ENCODE measurements at regions not wholly inside any gene's neighbourhood (a gene's known extent, or its start where the extent isn't known, plus 50 kb on each side); places are given as distances from the start of the nearest gene placed in this dataset.

DNA sequence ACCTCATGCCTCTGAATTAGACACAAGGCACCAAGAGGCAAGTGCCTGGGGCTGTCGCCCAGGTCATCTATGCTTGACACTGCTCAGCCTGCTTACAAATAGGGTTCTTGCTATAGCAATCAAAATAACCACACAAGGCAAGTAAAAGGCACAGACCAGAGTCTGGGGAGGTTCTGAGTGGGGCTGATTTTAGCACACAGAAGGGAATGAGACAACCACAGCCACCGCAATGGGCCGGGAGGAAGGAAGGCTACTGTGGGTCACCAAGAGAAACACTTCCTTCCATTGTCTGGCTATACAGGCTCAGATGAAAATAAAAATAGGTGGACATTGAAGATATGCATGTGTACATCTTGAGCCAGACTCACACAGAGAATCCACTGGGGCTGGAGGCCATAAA, 159.1 kb downstream of the DLEU7 start:
- no peaks in the 10 kb centered on the region for H3K9me3 ChIP-seq (ENCODE audit: control insufficient read depth, insufficient read depth, low read length)
- H3K36me3 ChIP-seq (ENCODE audit: control insufficient read depth, insufficient read depth, low read length): no peaks in the 10 kb centered on the region
- no CpG with 5 or more reads among the region's 3 CpGs for WGBS (ENCODE audit: insufficient coverage, insufficient read length)
- no peak for DNase-seq (ENCODE audit: low read depth, low spot score)
- H3K4me1 ChIP-seq (ENCODE audit: control insufficient read depth, insufficient read depth, low read length): no peaks in the 10 kb centered on the region
- no peaks in the 10 kb centered on the region for H3K27me3 ChIP-seq (ENCODE audit: control insufficient read depth, insufficient read depth, low read length)
- no peak overlapping the region for H3K27ac ChIP-seq (ENCODE audit: low read length)
- no peak overlapping the region for H3K4me3 ChIP-seq (ENCODE audit: low read length)

DNA sequence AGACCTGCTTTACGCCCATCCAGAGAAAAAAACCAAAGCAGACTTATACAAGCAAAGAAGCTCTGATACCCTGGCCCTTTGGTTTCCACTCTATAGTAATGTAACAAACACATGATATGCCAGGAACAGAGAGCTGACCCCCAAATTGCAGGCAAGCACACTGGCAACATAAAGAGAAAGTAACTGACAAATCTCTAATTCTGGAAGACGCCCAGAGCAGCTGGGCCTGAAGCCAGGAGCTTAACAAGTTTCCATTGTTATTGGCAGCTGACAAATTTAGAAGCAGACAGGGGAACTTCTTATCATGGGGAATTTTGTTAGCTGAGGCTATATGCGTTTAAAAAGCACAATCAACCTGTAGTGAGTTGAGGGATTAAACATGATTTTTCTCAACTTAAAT, 158.0 kb downstream of the DLEU7 start:
- H3K27me3 ChIP-seq (ENCODE audit: control insufficient read depth, insufficient read depth, low read length): no peaks in the 10 kb centered on the region
- H3K4me1 ChIP-seq (ENCODE audit: control insufficient read depth, insufficient read depth, low read length): no peaks in the 10 kb centered on the region
- WGBS (ENCODE audit: insufficient coverage, insufficient read length): no CpG with 5 or more reads among the region's 3 CpGs
- H3K9me3 ChIP-seq (ENCODE audit: control insufficient read depth, insufficient read depth, low read length): no peaks in the 10 kb centered on the region
- H3K27ac ChIP-seq (ENCODE audit: low read length): no peak overlapping the region
- DNase-seq (ENCODE audit: low read depth, low spot score): no peak
- H3K4me3 ChIP-seq (ENCODE audit: low read length): no peak overlapping the region
- no peaks in the 10 kb centered on the region for H3K36me3 ChIP-seq (ENCODE audit: control insufficient read depth, insufficient read depth, low read length)

DNA sequence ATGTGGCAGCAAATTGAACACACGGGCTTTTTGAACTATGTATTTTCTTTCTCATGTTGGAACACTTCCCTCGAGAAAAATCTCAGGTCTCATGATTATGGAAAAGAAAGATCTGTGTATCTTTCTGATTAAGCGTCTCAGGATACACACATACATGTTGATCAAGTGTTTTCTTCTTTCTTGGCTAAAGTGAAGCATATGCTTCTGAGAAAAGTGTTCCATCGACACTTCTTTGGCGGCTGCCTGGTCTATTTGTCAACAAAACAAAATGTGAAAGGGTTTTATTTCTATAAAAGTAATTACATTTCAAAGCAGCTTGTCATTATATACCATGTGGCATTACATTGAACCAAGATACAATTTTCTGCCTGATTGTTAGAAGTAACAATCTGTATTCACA, 157.5 kb downstream of the DLEU7 start:
- H3K27ac ChIP-seq (ENCODE audit: low read length): no peak overlapping the region
- no peak for DNase-seq (ENCODE audit: low read depth, low spot score)
- WGBS (ENCODE audit: insufficient coverage, insufficient read length): no CpG with 5 or more reads among the region's 5 CpGs
- no peak overlapping the region for H3K4me3 ChIP-seq (ENCODE audit: low read length)
- H3K4me1 ChIP-seq (ENCODE audit: control insufficient read depth, insufficient read depth, low read length): no peaks in the 10 kb centered on the region
- H3K36me3 ChIP-seq (ENCODE audit: control insufficient read depth, insufficient read depth, low read length): no peaks in the 10 kb centered on the region
- H3K27me3 ChIP-seq (ENCODE audit: control insufficient read depth, insufficient read depth, low read length): no peaks in the 10 kb centered on the region
- H3K9me3 ChIP-seq (ENCODE audit: control insufficient read depth, insufficient read depth, low read length): no peaks in the 10 kb centered on the region

DNA sequence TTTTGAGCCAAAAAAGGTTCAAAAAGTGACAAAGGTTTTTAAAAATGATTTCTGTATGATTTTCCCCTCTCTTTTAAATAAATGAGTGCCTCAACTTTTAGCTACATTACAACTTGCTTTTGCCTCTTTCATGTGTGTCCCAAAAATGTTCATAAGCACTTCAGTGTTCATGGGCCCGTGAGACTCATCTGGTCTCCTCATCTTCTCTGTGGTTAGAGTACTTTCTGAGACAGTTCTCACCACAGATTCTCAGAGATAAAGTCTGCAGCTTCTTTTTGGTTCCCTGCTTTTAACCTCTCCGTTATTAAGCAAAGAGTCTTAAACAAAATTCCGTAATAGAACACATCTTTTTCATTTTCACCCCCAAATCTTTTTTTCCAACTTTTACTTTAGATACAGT, 156.9 kb downstream of the DLEU7 start:
- Histone ChIP-seq H3K4me3 (ENCODE audit: low read length) (no peak overlapping the region), H3K4me1 (ENCODE audit: control insufficient read depth, insufficient read depth, low read length) (no peaks in the 10 kb centered on the region), H3K36me3 (ENCODE audit: control insufficient read depth, insufficient read depth, low read length) (no peaks in the 10 kb centered on the region), H3K27me3 (ENCODE audit: control insufficient read depth, insufficient read depth, low read length) (no peaks in the 10 kb centered on the region), H3K27ac (ENCODE audit: low read length) (no peak overlapping the region), H3K9me3 (ENCODE audit: control insufficient read depth, insufficient read depth, low read length) (no peaks in the 10 kb centered on the region)
- WGBS (ENCODE audit: insufficient coverage, insufficient read length): 100% methylated on average over 2 of the region's 3 CpGs
- no peak for DNase-seq (ENCODE audit: low read depth, low spot score)

DNA sequence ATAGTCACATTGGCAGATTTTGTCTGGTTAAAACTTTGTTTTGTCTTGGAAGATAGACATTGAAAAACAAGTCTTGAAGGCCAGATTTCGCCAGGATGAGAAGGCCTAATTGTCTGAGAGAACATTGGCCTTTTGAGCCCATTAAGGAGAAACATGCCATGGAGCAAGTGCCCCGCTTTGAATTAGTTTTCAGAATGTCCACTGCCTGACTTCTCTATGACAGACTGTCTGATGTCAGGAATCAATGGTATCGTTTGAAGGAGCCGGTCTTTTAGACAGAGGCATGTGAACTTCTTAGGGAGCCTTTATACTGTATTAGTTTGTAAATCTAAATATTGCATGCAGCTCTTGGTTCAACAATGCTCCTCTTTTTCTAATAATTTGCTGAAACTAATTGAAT, 155.9 kb downstream of the DLEU7 start:
- no CpG with 5 or more reads among the region's 4 CpGs for WGBS (ENCODE audit: insufficient coverage, insufficient read length)

DNA sequence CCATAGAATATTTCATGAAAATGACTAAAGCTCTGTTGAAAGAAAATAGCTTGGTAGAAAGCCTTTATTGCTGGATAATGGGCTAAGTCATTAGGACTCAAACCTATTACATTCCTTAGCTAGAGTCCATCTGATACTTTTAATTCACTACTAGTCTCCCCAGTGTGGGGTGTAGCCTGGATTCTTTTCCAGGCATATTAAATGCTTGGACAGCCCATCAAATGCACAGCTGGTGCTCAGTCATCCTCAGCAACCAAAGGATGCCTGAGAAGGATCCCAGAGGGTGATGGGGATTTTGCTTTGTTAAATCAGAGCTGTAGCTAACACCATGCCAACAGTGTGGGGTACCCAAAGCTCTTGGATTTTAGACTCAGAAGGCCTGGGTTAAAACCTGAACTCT, 153.5 kb downstream of the DLEU7 start:
- no peaks in the 10 kb centered on the region for H3K4me1 ChIP-seq (ENCODE audit: control insufficient read depth, insufficient read depth, low read length)
- DNase-seq (ENCODE audit: low read depth, low spot score): no peak
- no peak overlapping the region for H3K4me3 ChIP-seq (ENCODE audit: low read length)
- no peaks in the 10 kb centered on the region for H3K36me3 ChIP-seq (ENCODE audit: control insufficient read depth, insufficient read depth, low read length)
- H3K27ac ChIP-seq (ENCODE audit: low read length): no peak overlapping the region
- H3K27me3 ChIP-seq (ENCODE audit: control insufficient read depth, insufficient read depth, low read length): no peaks in the 10 kb centered on the region
- no peaks in the 10 kb centered on the region for H3K9me3 ChIP-seq (ENCODE audit: control insufficient read depth, insufficient read depth, low read length)

More for the DNA sequence above, 155.9 kb downstream of the DLEU7 start:
- Histone ChIP-seq H3K27me3 (ENCODE audit: control insufficient read depth, insufficient read depth, low read length) (no peaks in the 10 kb centered on the region), H3K4me3 (ENCODE audit: low read length) (no peak overlapping the region), H3K36me3 (ENCODE audit: control insufficient read depth, insufficient read depth, low read length) (no peaks in the 10 kb centered on the region), H3K4me1 (ENCODE audit: control insufficient read depth, insufficient read depth, low read length) (no peaks in the 10 kb centered on the region), H3K9me3 (ENCODE audit: control insufficient read depth, insufficient read depth, low read length) (no peaks in the 10 kb centered on the region), H3K27ac (ENCODE audit: low read length) (no peak overlapping the region)
- no peak for DNase-seq (ENCODE audit: low read depth, low spot score)

DNA sequence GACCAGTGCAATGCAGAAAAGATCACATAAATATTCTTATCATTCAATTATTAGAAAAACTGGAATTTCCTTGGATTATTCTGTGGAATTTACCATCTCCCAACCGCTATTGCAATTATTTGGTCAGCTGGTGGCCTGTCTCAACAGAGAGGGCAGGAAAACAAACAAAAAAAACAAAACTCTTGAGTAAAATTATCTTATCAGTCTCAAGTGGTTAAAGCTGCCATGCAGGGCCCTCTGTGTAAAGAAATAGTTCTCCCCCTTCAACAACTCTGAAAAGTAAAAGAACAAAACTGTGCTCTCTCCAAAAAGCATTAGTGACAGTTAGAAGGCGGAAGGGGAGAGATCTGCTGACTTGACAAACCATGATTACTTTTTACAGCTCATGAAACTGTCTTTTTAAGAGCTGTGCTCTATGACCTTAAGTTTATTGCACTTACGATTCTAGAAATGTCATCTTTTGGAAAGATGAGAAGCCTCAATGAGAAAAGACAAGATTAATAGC, 152.3 kb downstream of the DLEU7 start:
- DNase-seq (ENCODE audit: low read depth, low spot score): no peak
- H3K4me3 ChIP-seq (ENCODE audit: low read length): no peak overlapping the region
- no peaks in the 10 kb centered on the region for H3K36me3 ChIP-seq (ENCODE audit: control insufficient read depth, insufficient read depth, low read length)
- no peak overlapping the region for H3K27ac ChIP-seq (ENCODE audit: low read length)
- H3K4me1 ChIP-seq (ENCODE audit: control insufficient read depth, insufficient read depth, low read length): no peaks in the 10 kb centered on the region
- no CpG with 5 or more reads among the region's 3 CpGs for WGBS (ENCODE audit: insufficient coverage, insufficient read length)
- H3K27me3 ChIP-seq (ENCODE audit: control insufficient read depth, insufficient read depth, low read length): no peaks in the 10 kb centered on the region
- H3K9me3 ChIP-seq (ENCODE audit: control insufficient read depth, insufficient read depth, low read length): no peaks in the 10 kb centered on the region

DNA sequence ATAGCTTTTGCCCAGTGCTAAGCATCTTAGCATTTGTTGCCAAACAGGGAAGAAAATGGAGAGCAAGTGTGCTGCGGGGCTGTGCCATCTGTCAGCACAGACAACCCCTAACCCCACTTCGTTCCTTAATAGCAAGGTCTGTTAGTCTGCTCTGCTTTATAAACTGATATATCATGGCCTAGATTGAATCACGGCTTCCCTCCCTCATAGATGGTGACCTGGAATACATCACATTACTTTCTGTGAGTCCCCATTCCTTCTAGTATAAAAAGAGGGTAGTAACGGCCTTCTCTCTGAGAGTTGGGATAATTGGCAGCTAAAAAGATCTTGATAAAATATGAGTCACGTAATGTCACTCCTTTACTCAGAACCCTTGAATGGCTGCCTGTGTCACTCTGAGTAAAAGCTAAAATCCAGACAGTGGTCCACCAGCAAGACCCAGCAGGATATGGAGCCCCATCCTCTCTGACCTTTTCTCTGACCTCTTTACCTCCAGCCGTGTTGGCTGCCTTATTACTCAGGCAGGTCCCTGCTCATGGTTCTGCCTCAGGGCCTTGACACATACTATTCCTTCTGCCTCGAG, 151.7 kb downstream of the DLEU7 start:
- Histone ChIP-seq H3K4me3 (ENCODE audit: low read length) (no peak overlapping the region), H3K27ac (ENCODE audit: low read length) (no peak overlapping the region), H3K36me3 (ENCODE audit: control insufficient read depth, insufficient read depth, low read length) (no peaks in the 10 kb centered on the region), H3K4me1 (ENCODE audit: control insufficient read depth, insufficient read depth, low read length) (no peaks in the 10 kb centered on the region), H3K27me3 (ENCODE audit: control insufficient read depth, insufficient read depth, low read length) (no peaks in the 10 kb centered on the region), H3K9me3 (ENCODE audit: control insufficient read depth, insufficient read depth, low read length) (no peaks in the 10 kb centered on the region)
- no peak for DNase-seq (ENCODE audit: low read depth, low spot score)
- no CpG with 5 or more reads among the region's 7 CpGs for WGBS (ENCODE audit: insufficient coverage, insufficient read length)

DNA sequence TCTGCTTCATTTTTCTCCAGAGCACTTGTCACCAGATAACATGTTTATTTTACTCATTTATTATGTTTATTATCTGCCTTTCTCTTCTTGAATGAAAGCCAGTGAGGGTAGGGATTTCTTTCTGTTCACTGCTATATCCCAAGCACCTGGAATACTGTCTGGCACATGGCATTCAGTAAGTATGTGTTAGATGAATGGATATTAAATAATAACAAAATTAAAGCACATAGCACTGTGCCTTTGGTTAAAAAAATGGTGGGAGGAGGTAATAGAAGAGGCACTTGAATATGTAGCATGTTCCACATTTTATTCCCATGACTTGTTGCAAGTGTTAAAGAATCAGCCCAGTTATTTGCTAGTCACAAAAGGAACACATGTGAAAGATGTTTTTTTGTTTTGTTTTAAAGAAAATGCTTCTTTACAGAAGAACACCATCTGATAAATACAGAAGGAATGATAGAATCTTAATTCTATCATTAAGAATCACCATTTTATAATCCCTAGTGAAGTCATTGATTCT, 151.0 kb downstream of the DLEU7 start:
- Histone ChIP-seq H3K9me3 (ENCODE audit: control insufficient read depth, insufficient read depth, low read length) (no peaks in the 10 kb centered on the region), H3K36me3 (ENCODE audit: control insufficient read depth, insufficient read depth, low read length) (no peaks in the 10 kb centered on the region), H3K27me3 (ENCODE audit: control insufficient read depth, insufficient read depth, low read length) (no peaks in the 10 kb centered on the region), H3K4me3 (ENCODE audit: low read length) (no peak overlapping the region), H3K4me1 (ENCODE audit: control insufficient read depth, insufficient read depth, low read length) (no peaks in the 10 kb centered on the region), H3K27ac (ENCODE audit: low read length) (no peak overlapping the region)
- DNase-seq (ENCODE audit: low read depth, low spot score): no peak

DNA sequence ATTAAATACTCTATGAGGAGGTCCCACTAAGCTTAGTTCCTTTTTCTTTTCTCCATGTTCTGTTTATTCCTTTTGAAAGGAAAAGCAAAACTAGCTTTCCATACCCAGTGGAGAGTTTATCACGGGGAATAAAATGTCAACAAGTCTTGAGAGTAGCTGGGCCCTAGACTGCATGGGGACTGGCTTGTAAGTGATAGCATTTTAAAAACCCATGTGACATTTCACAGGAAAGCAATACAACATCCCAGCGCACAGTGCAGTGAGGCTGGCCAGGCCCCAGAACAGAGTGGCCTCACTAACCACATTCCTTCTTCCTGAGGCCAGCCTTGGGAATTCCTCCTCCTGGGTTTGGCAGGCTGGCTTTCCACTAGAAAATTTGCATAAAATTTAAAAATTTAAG, 149.8 kb downstream of the DLEU7 start:
- H3K27me3 ChIP-seq (ENCODE audit: control insufficient read depth, insufficient read depth, low read length): no peaks in the 10 kb centered on the region
- no peak for DNase-seq (ENCODE audit: low read depth, low spot score)
- no peak overlapping the region for H3K27ac ChIP-seq (ENCODE audit: low read length)
- WGBS (ENCODE audit: insufficient coverage, insufficient read length): no CpG with 5 or more reads among the region's 2 CpGs
- H3K4me1 ChIP-seq (ENCODE audit: control insufficient read depth, insufficient read depth, low read length): no peaks in the 10 kb centered on the region
- H3K4me3 ChIP-seq (ENCODE audit: low read length): no peak overlapping the region
- H3K9me3 ChIP-seq (ENCODE audit: control insufficient read depth, insufficient read depth, low read length): no peaks in the 10 kb centered on the region
- no peaks in the 10 kb centered on the region for H3K36me3 ChIP-seq (ENCODE audit: control insufficient read depth, insufficient read depth, low read length)

DNA sequence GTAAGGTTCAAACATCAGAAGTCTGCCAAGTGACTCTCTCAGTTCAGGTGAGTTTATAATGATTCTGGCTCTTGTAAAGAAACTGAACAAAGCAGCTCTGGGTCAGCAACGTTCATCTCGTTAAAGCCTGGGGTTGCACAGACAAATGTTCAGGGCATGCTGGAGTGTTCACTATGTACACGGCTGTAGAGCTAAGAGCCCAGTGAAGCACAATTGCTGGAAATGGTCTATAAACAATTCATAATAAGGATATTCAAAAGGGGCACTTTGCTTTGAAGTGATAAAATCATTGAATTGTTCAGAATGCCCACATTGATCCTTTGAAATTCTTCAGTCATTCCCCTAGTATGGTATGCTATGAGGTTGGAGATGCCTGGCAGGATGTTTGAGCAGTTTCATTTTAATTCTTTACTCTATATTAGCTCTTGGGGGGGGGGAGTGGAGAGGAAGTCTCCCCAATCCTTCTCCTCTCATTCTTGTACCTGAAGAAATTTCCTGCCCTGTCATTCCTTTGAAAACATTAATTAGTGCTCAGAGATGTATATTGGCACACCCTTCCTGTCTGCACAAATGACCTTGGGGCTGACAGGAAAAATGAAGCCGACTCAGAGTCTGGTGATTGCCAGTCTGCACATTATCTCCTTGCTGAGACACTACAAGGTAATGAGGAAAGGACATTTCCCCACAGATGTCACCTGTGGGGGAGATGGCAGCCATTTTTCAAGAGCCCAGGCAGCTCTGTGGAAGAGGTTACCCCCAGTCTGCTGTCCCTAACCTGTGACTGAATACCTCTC, 145.5 kb downstream of the DLEU7 start:
- no peaks in the 10 kb centered on the region for H3K27me3 ChIP-seq (ENCODE audit: control insufficient read depth, insufficient read depth, low read length)
- H3K4me3 ChIP-seq (ENCODE audit: low read length): no peak overlapping the region
- H3K4me1 ChIP-seq (ENCODE audit: control insufficient read depth, insufficient read depth, low read length): no peaks in the 10 kb centered on the region
- no peaks in the 10 kb centered on the region for H3K36me3 ChIP-seq (ENCODE audit: control insufficient read depth, insufficient read depth, low read length)
- H3K27ac ChIP-seq (ENCODE audit: low read length): no peak overlapping the region
- no peak for DNase-seq (ENCODE audit: low read depth, low spot score)
- no peaks in the 10 kb centered on the region for H3K9me3 ChIP-seq (ENCODE audit: control insufficient read depth, insufficient read depth, low read length)
- no CpG with 5 or more reads among the region's 4 CpGs for WGBS (ENCODE audit: insufficient coverage, insufficient read length)

Measured in iPS DF 6.9 (cell line).